Fibroblast of the conjunctiva (primary cell): ENCODE measurements at regions not wholly inside any gene's neighbourhood (a gene's known extent, or its start where the extent isn't known, plus 50 kb on each side); places are given as distances from the start of the nearest gene placed in this dataset.

Source experiments
- DNase-seq: peaks from one replicate; pipeline ENCODE4 v3.0.0-alpha.2; 2010; ENCODE audit warnings: low read depth

DNA sequence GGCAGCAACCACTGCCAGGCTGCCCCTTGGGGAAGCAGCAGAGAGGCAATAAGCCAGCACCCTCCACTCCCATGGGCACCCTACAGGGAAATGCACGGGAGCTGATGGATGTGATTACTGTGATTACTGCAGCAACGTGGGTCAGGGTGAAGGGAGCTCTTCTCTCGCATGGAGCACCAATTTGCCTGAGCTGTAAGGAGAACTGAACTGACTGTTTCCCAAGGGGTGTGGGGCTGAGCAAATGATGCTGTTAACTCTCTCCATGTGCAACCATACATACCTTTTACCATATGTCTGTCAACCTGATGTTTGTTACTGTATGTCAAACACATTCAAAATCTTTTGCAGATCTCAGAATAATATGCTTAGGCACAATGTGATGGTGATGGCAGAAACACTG, 680.6 kb downstream of the SQOR start:
- DNase-seq = no peak

DNA sequence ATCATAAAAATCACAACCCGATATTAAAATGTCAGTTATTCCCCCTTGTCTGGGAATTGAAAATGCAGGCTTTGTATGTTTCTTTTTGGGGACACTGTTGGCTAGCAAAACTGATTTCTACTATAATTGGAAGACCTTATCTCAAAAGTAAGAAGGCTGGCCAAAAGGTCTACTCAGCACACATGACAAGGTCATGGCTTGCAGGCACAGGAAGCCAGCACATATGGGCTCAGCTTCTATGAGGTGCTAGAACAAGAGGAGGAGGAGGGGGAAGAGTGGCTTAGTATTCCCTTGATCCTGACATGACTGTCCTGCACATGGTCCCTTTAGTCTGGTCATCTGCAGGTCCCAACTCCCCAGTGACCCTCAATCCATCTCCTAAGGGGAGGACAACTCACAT, 681.2 kb downstream of the SQOR start:
- DNase-seq = no peak

DNA sequence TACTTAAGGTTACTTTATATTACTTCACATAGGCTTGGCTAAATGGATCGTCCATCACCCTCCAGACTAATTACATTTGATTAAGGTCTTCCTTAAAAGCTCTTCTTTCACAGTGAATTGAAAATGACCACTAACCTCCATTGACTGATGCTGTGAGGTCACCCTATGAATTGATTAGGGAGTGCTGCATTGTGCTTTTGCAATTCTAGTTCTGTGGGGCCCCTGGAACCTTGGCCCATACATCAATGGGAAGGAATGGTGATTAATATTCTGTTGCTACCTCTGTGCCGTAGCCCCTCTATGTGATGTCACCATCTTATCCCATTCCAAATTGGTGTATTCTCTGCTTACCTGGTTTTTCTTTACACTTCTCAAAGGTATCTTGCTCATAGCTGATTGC, 682.2 kb downstream of the SQOR start:
- DNase-seq = no peak

DNA sequence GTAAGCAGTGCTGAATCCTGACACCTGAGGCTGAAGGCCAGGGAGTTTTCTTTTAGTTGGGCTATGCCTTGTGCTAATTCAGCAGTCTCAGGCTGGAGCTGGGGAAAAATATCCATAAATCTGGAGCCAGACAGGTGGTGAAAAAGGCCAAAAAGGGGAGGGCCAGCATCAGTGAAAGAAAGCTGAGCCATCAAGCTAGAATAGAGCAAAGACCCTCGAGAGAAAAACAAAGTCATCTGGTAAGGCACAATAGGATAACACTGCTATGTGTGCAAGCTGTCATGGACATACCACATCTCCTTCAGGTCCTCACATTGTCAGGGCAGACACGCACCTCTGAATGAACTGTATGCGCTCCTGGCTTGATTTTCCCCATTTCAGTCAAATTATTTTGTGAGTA, 687.9 kb downstream of the SQOR start:
- DNase-seq = no peak

DNA sequence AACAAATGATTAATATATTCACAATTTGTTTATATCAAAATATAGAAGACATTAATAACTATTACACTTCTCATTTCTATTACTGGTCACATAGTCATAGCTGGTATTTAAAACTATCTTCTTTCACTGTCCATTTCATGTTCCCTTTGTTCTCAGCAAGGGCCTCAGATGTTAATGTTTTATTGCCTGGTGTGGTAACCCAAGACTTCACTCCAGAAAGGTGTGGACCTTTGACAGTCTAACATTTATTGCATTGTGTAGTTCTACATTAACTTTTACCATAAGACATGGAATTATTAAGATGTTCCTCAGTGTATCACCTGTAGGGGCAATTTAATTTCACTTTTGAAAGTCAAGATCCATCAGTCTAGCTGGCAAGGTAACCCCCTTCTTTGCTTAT, 691.3 kb downstream of the SQOR start:
- DNase-seq = no peak

DNA sequence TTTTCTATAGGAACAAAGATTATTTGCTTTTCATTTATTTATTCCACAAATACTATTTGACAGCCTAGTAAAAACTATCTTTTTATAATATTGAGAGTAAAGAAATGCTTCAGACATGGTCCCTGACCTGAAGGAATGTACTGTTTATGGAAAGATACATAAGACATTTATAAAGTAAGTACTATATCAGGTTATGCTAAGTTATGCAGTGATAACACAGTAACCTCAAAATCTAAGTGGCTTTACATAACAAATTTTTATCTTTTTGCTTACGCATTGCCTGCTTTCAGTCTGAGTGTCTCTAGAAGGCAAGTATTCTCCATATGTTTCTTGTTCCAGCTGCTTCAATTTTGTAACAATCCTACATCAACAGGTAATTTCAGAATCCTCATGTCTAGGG, 694.0 kb downstream of the SQOR start:
- no peak for DNase-seq

DNA sequence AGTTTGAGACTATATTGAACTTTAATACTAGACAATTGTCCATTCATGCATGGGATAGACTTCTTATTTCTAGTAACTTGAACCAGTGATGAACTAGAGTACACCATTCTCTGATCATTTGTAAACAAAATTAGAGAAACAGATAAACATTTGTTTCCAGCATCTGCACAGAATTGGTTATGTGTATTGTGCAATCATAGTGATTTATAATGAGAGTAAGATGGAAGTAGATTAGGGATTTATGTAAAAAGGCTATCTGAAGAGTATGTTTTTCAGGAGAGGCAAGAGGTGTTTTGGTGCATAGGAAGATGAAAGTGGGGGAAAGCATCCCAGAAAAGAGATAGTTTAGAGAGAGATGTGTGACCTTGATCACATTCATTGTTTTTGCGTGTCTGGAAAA, 695.0 kb downstream of the SQOR start:
- no peak for DNase-seq

DNA sequence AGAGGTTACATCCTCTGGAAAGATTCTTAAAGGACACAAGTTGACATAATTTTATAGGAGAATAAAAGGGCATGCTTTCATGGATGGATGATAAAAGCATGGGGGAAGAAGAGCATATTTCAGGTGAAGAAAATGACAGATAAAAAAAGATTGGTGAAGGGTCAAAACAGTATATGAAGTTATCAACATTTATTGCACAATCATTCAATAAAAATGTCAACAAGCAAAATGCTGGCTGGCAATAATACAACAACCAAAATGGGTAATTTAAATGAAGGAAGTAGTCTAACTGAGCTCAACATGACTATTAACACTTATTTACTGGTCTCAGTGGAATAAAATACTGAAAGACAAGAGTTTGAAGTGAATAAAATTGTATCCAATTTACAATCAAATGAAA, 696.7 kb downstream of the SQOR start:
- DNase-seq = no peak

DNA sequence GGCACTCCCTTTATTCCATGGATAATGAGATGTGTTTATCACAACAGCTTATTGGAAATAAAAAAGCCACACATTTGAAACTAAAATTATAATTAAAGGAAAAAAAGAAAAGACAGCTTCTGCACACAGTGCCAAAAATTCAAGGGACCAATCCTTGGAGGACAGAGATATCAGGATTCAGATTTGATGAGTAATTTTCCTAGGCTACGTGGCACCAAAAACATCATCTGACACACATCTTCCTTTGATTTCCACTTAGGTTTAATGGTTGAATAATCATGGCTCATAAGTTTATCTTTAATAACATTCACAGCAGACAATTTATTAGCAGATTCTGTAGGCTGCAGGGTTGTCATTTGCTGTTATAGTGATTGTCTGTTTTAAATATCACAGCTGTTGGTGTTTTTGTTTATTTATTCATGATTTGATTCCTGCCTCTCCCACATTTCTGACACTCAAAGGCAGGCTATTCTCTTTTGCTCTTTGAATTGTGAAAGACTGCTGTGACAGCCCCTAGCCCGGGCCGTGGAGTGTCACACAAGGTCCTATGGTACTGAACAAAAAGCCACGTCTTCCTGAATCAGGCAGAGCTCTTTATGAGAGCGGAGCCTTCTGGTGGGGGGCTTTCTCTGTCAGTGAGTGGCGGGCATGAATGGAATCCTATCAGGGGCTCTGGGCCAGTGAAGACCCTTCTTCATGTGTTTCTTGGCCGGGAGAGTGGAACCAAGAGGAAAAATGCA, 708.5 kb downstream of the SQOR start:
- DNase-seq = no peak

DNA sequence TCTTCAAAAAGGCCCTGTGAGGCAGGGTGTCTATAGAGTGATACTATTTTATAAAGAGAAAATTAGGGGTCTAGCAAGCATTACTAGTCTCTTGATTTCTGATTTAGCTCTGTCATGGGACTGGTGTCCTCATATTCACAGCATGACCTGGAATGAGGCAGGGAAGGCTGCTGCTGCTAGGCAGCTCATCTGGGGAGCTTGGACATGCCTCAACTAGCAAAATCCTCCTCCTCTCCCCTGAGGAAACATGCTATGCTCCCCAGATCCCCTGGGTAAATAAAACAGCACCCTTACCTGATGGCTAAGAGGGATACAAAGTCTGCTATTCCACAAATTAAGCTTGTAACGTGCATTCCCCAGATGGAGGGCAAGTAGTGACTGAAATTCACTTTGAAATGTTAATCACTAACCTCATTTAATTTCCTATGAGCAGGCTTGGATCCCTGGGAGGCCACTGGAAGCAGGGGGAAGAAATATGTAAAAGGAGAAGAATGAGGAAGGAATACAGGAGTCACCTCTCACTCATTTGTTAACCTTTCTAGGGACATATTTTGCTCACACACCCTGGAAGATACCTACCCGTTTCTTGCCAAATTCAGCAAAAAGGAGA, 709.4 kb downstream of the SQOR start:
- no peak for DNase-seq

DNA sequence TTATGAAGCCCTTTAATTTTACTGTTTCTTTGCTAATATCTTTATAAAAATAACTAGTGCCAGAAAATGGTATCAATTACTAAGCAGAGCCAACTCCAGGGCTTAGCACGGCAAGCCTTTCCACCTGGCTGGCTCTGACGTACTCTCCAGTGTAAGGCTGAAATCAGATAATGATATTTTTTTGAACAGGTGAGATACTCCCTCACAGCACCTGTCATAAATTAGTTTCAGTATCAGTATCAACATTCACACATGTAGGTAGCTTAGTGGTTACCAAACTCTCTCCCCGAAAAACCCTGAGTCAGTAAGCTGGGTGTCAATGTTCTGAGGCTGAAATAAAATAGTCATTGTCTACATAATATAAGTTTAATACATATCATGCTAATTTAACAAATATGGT, 710.1 kb downstream of the SQOR start:
- DNase-seq = no peak

DNA sequence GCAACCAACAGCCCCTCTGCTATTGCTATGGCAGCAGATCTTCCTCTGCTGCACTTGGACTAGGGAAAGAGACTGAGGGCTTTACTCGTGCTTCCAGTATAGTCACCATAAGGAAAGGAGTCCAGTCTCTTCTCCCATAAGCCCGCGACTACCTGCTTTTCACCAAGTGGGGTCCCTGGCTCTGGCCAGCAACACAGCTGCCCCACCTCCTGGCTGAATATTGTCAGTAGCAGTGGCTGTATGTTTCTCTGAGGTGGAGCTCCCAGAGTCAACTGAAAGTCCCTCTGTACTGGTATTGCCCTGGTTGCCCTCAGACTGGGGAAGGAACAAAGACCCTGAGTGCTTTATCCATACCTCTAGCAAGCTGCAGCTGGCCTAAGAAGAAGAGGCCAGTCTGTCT, 719.6 kb downstream of the SQOR start:
- no peak for DNase-seq

DNA sequence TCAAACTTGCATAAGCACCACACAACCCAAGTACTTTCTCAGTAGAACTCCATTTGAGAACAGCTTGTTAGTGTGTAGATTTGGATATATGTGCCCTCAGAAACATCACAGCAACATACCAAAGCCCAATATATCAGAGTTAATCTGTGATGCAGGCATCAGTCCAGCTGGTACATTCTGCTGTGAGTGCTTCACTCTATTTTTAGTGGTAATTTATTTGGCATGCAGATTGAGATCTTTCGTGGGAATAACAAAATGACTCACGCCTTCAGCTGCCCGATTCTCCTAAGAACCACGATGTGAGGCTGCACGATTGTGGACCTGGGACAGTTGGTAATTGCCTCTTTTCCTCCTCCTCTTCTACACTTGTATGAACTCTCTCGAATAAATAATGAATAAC, 730.7 kb downstream of the SQOR start:
- DNase-seq = peak; percentile 14

DNA sequence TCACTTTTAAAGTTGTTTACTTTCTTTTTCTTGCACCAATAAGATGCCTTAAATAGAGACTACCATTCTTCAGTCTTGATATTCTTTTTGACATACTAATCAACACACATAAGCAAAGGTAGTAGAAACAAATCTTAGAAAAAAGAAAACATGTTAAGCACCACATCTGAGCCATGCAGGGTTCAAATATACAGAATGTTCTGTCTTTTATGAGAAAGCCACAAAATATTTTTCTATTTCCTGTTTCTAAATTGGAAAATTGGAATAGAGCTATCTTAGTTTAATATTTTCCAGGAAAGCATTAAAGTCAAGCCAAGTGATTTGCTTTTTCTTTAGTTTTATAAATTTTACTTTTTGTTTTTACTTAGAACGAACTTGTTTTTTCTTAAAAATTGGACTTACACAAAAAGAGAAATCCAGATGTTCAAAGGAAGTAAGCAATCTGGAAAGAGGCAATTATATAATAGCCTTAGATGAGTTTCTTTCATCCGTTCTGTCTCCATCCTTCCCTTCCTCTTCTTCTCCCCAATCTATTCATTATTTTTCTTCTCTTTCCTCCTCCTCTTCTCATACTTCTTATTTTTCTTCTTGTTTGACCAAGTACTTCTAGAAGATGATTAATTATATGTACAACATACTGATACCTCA, 731.7 kb downstream of the SQOR start:
- no peak for DNase-seq

DNA sequence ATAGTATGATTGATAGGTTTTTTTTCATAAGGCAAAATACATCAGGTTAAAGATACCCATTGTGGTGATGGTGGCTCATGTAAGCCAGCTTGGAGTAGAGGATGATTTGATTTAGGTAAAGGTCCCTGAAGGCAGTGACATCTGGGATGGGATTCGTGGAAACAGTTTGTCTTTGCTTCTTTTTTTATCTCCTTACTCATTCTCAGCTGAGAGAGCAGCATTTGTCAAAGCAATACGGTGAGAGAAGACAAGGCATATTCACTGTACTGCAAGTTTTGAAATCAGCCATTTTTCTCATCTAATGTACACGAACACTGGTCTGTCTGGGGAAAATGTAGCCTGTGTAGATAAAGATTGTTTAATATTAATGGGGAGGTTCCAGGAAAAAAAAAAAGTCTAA, 749.1 kb downstream of the SQOR start:
- no peak for DNase-seq

DNA sequence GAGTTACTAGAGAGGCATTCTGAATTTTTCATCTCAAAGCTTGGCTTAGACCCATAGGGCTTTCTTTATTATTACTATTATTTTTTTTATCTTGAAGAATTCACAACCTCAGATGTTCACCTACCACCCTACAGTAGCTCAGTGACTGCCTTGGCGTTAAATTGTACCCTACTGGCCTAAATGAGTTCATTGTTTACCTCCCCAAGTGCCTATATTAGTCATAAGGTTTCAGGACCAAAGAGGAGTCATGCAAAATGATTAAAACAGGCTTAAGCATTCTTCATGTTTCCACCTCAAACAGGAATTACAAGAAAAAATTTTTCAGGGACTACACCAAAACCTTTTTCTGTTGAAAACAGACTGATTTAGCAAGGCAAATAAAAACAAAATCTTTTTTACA, 751.5 kb downstream of the SQOR start:
- no peak for DNase-seq

DNA sequence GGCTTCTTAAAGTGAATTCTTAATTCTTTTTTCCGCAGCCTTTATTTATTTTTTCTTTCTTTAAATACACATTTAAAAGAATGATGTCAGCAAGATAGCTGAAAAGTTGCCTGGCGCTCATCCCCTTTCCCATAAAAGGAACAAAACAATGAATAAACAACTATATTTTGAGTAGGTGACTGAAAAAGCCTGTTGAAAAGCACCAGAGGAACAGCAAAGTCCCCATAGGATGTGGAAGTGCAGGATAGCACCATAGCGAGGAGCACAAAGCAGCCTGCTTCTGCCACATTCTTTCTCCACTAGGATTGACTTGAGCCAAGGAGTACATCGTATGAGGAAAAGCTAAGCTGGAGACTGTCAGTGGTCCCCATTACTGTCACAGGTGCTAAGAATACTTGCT, 754.9 kb downstream of the SQOR start:
- no peak for DNase-seq

DNA sequence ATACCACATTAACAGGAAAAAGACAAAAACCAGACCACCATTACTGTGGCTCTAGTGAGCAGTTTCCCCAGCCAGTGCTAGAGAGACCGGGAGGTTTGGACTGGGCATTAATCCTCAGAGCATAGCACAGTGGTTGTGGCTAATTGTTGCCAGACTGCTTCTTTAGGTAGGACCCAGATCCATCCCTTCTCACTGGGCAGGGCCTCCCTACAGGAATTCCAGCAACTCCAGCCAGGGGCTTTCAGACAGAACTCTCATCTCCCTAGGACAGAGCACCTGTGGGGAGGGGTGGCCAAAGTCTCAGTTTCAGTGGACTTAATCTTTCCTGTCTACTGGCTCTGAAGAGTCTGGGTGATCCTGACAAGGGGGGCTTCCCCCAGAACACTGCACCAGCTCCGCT, 759.6 kb downstream of the SQOR start:
- no peak for DNase-seq

DNA sequence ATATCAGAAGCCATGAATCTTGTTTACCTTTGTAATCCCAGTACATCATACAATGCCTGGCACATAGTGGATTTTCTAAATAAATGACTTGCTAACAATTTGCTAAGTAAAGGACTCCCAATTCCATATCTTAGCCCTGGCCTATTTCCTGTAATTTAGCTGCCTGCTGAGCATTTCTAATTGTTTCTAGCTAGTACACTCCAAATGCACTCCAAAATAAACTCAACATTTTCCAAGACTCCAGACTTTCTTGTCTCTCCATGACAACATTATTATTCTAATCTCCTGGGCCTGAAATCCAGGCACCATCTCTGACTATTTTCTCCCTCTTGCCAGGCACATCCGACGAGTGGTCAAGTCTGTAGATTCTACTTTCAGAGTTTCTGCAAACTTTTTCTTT, 773.5 kb downstream of the SQOR start:
- no peak for DNase-seq

DNA sequence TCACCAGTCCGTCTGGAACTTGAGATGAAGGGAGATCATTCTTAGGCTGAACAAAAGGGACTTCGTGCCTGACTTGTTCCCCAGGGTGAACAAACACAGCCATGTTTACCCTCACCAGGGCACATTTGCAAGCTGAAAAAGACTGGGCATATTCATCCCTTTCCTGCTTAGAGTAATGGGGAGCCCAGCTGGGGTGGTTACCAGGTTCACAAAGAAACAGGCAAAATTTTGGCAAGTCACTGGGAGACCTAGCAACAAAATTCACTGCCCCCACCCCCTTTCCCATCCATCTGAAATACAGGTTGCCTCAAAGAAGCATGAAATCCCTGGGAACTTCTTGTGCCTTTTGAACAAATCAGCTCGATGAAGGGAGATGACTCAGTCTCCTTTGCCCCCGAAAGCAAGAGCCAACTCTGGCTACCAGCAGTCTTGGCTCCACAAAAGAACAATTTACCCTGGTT, 775.0 kb downstream of the SQOR start:
- DNase-seq = no peak

DNA sequence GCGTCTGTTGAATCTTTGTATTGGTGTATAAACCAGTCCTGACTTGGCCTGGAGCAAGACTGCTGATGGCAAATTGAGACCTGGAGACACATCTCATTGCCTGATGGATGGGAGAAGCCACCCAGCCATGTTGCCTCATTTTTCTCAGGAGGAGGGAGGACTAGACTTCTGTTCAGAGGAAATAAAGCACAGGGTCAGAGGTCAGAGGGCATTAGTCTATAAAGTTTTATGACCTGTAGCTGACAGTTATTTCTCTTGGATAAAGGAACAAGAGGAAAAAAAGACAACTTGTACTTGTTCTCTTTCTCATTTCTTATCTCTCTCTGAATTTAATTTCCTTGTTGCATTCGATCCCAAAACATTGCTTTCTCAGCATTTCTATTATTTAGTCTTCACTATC, 775.9 kb downstream of the SQOR start:
- DNase-seq = no peak

DNA sequence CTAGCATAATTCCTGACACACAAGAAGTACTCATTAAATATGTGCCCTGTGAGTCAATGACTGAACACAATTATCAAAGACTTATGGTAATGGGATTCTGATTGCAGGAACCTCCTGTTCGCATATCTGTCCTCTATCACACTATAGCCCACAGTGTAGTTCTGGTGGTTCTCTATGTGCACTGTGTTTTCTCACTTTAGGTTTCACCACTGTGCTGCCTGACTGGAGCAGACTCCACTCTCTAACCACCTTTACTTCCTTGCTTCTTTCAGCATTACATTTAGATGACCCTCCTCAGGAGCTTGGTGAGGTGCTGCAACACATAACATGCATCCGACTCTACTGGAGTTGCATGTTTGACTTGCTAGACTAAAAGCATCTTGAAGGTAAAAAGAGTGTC, 777.1 kb downstream of the SQOR start:
- DNase-seq = no peak

DNA sequence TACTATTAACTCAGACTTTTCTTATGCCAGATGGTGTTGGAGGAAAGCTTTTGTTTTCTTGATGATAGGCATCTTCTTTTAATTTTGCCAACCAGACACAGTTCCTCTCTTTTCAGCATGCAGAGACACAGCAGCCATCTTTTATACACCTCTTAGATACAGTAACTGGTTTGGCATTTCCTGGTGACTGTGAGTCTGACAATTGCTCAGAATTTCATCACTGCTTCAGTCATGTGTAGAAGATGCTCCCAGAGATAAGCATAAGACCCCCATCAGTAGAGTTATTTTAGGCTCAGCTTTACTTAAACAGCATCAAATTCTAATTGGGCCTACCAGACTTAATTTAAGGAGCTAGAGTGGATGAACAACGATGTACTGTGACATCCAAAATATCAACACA, 779.0 kb downstream of the SQOR start:
- no peak for DNase-seq

DNA sequence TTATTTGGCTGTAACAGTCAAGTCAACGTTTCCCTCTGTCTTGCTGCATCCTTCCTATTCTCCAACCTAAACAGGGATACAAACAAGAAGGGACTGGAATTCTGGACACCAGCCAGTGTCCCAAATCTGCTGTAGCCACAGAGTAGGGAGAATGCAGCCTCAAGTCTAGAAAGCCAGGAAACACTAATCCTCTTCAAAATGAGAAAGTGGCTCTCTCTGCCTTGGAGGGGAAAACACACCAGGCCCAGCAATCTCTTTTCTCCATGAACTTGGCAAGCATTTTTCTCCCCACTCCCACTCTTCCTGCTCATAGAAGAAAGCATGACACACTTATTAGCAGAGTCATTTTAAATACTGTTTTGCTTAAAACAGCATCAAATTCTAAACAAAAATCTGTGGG, 781.7 kb downstream of the SQOR start:
- no peak for DNase-seq
